SK-N-SH (cell line): ENCODE measurements at regions not wholly inside any gene's neighbourhood (a gene's known extent, or its start where the extent isn't known, plus 50 kb on each side); places are given as distances from the start of the nearest gene placed in this dataset.

Source experiments
- CTCF ChIA-PET: fragments of 300-600, 350-600 bp; formaldehyde crosslinking; extraction: SDS; loops from one replicate; lab custom pipeline; 2021; lab: Yijun Ruan, JAX
- POLR2A ChIA-PET: fragments of 350-600 bp; sonication (Branson Sonifier 250); formaldehyde crosslinking; extraction: SDS; loops from one replicate; lab custom pipeline; 2020; ENCODE audit warnings: antibody characterized with exemption, inconsistent platforms; lab: Yijun Ruan, JAX
- DNase-seq: peaks from one replicate; pipeline ENCODE4 v3.0.0; 2012
- H2AFZ ChIP-seq: fragments of 200-600 bp; sonication (generic); 2 replicates; pipeline ENCODE4 v1.8.1; 2016; ENCODE audit warnings: antibody characterized with exemption, mild to moderate bottlenecking, low read depth
- H3F3A ChIP-seq: fragments of 200-600 bp; sonication (generic); replicated peaks from 2 replicates; pipeline ENCODE3; 2016; ENCODE audit warnings: antibody characterized with exemption, mild to moderate bottlenecking; ENCODE audit not compliant: insufficient read depth
- H3K27ac ChIP-seq, 2 experiments: fragments of 200-500 bp in 1 of 2; fragments of 200-600 bp in 1 of 2; sonication (Bioruptor generic) in 1 of 2; sonication (generic), shearing (Covaris generic) in 1 of 2; 2 replicates each; pipeline versions ENCODE4 v1.5.1 to v1.6.1; 2014 to 2016; ENCODE audit warnings: low read depth in 2 of 2, inconsistent platforms in 1 of 2, low read length in 1 of 2, mild to moderate bottlenecking in 1 of 2, mixed read lengths in 1 of 2
- H3K27me3 ChIP-seq: fragments of 200-600 bp; sonication (generic), shearing (Covaris generic); 2 replicates; pipeline ENCODE4 v1.6.1; 2016; ENCODE audit warnings: mixed run types; ENCODE audit not compliant: insufficient read depth
- H3K36me3 ChIP-seq, 2 experiments: fragments of 200-500 bp in 1 of 2; fragments of 200-600 bp in 1 of 2; sonication (Bioruptor generic) in 1 of 2; sonication (generic) in 1 of 2; replicated peaks in 1 of 2; 2 replicates each; pipeline versions ENCODE3 to v1.5.1; 2014 to 2016; ENCODE audit warnings: low read length in 1 of 2, mild to moderate bottlenecking in 1 of 2; ENCODE audit not compliant: insufficient read depth in 2 of 2, control insufficient read depth in 1 of 2
- H3K4me1 ChIP-seq, 2 experiments: fragments of 200-500 bp in 1 of 2; fragments of 200-600 bp in 1 of 2; sonication (Bioruptor generic) in 1 of 2; sonication (generic), shearing (Covaris generic) in 1 of 2; 2 replicates each; pipeline versions ENCODE4 v1.5.1 to v1.6.1; 2014 to 2016; ENCODE audit warnings: low read depth in 1 of 2, low read length in 1 of 2, mixed run types in 1 of 2; ENCODE audit not compliant: insufficient read depth in 2 of 2, control insufficient read depth in 1 of 2
- H3K4me2 ChIP-seq: fragments of 200-600 bp; sonication (generic), shearing (Covaris generic); 2 replicates; pipeline ENCODE4 v1.6.1; 2017; ENCODE audit warnings: mixed run types
- H3K4me3 ChIP-seq, 2 experiments: fragments of 200-500 bp in 1 of 2; fragments of 200-600 bp in 1 of 2; sonication (Bioruptor generic) in 1 of 2; sonication (generic), shearing (Covaris generic) in 1 of 2; 2 replicates each; pipeline versions ENCODE4 v1.5.1 to v1.8.1; 2014 to 2016; ENCODE audit warnings: low read depth in 2 of 2, inconsistent platforms in 1 of 2, low read length in 1 of 2, mild to moderate bottlenecking in 1 of 2, mixed read lengths in 1 of 2, moderate library complexity in 1 of 2
- H3K79me2 ChIP-seq: fragments of 200-600 bp; sonication (generic); 2 replicates; pipeline ENCODE4 v1.8.1; 2017; ENCODE audit warnings: mild to moderate bottlenecking; ENCODE audit not compliant: insufficient read depth
- H3K9ac ChIP-seq: fragments of 200-600 bp; sonication (generic); 2 replicates; pipeline ENCODE4 v1.6.1; 2017; ENCODE audit warnings: mixed run types
- H3K9me2 ChIP-seq: fragments of 200-600 bp; sonication (generic); 2 replicates; pipeline ENCODE4 v1.6.1; 2017; ENCODE audit warnings: mixed run types
- H3K9me3 ChIP-seq: fragments of 200-600 bp; sonication (generic); 2 replicates; pipeline ENCODE4 v1.6.1; 2017; ENCODE audit warnings: mixed run types, mild to moderate bottlenecking, moderate library complexity
- H4K20me1 ChIP-seq: fragments of 200-600 bp; sonication (generic); 2 replicates; pipeline ENCODE4 v1.6.1; 2017; ENCODE audit warnings: mild to moderate bottlenecking, mixed run types; ENCODE audit not compliant: insufficient read depth
- CTCF ChIP-seq: fragments of 200-600 bp; sonication (generic); IDR thresholded peaks from 2 replicates; pipeline ENCODE4 v1.6.1; 2017; ENCODE audit warnings: antibody characterized with exemption, mild to moderate bottlenecking, moderate library complexity
- EZH2phosphoT487 ChIP-seq: fragments of 200-600 bp; sonication (generic); IDR thresholded peaks from 2 replicates; pipeline ENCODE4 v1.6.1; 2017; ENCODE audit warnings: low read depth, mixed run types, mild to moderate bottlenecking, antibody characterized with exemption, moderate library complexity, borderline replicate concordance
- FOXJ3 ChIP-seq: sonication (generic); formaldehyde crosslinking; IDR thresholded peaks from 2 replicates; pipeline ENCODE4 v1.5.1; 2020; ENCODE audit warnings: mild to moderate bottlenecking, missing genetic modification reagents
- GABPA ChIP-seq: IDR thresholded peaks from 2 replicates; pipeline ENCODE4 v1.4.0; 2012; ENCODE audit warnings: low read depth, mild to moderate bottlenecking
- GATA2 ChIP-seq: sonication (generic); formaldehyde crosslinking; IDR thresholded peaks from 2 replicates; pipeline ENCODE4 v1.5.0; 2020; ENCODE audit warnings: mild to moderate bottlenecking, missing genetic modification reagents
- NFIC ChIP-seq: IDR thresholded peaks from 2 replicates; pipeline ENCODE4 v1.4.0; 2012; ENCODE audit warnings: borderline replicate concordance
- NRF1 ChIP-seq: IDR thresholded peaks from 2 replicates; pipeline ENCODE4 v1.6.1; 2012; ENCODE audit warnings: low read depth, mild to moderate bottlenecking, low read length
- PBX3 ChIP-seq: IDR thresholded peaks from 2 replicates; pipeline ENCODE4; 2012
- POLR2AphosphoS5 ChIP-seq: IDR thresholded peaks from 2 replicates; pipeline ENCODE4 v1.6.1; 2012; ENCODE audit warnings: low read depth, low read length
- RAD21 ChIP-seq: IDR thresholded peaks from 2 replicates; pipeline ENCODE4 v1.6.1; 2012; ENCODE audit warnings: mild to moderate bottlenecking, low read length
- RCOR1 ChIP-seq: fragments of 150-350 bp; IDR thresholded peaks from 2 replicates; pipeline ENCODE4 v1.6.1; 2017; ENCODE audit warnings: antibody characterized with exemption, low read length
- REST ChIP-seq: IDR thresholded peaks from 2 replicates; pipeline ENCODE4 v1.6.1; 2012; ENCODE audit warnings: mild to moderate bottlenecking, low read depth, low read length, moderate library complexity
- RXRA ChIP-seq: IDR thresholded peaks from 2 replicates; pipeline ENCODE4 v1.4.0; 2012; ENCODE audit warnings: low read depth, mild to moderate bottlenecking, borderline replicate concordance
- SIN3A ChIP-seq: IDR thresholded peaks from 2 replicates; pipeline ENCODE4 v1.6.1; 2012; ENCODE audit warnings: low read depth, mild to moderate bottlenecking, low read length, moderate library complexity, borderline replicate concordance
- SMC3 ChIP-seq: IDR thresholded peaks from 2 replicates; pipeline ENCODE4 v1.6.1; 2012; ENCODE audit warnings: low read depth, low read length, improper control_type of control experiment
- USF1 ChIP-seq: IDR thresholded peaks from 2 replicates; pipeline ENCODE4 v1.4.0; 2012; ENCODE audit warnings: low read depth, borderline replicate concordance
- ZBTB33 ChIP-seq: IDR thresholded peaks from 2 replicates; pipeline ENCODE4 v1.4.0; 2012; ENCODE audit warnings: low read depth, borderline replicate concordance
- WGBS: methylation state at CpG from one replicate; pipeline ENCODE4 v1.1.6; 2017; ENCODE audit warnings: low lambda C conversion rate; 5-methylcytosine and 5-hydroxymethylcytosine counted together

- Histone ChIP-seq H3K27ac (no peak overlapping the region), H3K79me2 (no peaks in the 10 kb centered on the region), H3K4me1 (peaks cover 0 to 5% of the 10 kb centered on the region in 2 experiments; a peak in 1 of 4 replicates), H3K4me3 (no peak overlapping the region), H3K9ac (no peak overlapping the region), H3F3A (no peaks in the 10 kb centered on the region), H4K20me1 (no peaks in the 10 kb centered on the region), H2AFZ (no peak overlapping the region), H3K27me3 (no peaks in the 10 kb centered on the region), H3K4me2 (no peak overlapping the region), H3K36me3 (no peaks in the 10 kb centered on the region), H3K9me3 (no peaks in the 10 kb centered on the region), H3K9me2 (no peaks in the 10 kb centered on the region)
- no peak for DNase-seq
- TF ChIP-seq SIN3A (no peak), REST (no peak), RXRA (no peak), NFIC (no peak), USF1 (no peak)
- ChIA-PET POLR2A (no interaction called here), CTCF (no interaction called here)
- WGBS, result 56% methylated on average over 5 of the region's 5 CpGs
Observed at GRCh38 chr10:33680036-33680435, 345.6 kb upstream of the NRP1 start.

- Histone ChIP-seq H3K4me1 (no peaks in the 10 kb centered on the region), H3K4me3 (no peak overlapping the region), H3K9ac (no peak overlapping the region), H3K36me3 (no peaks in the 10 kb centered on the region), H2AFZ (no peak overlapping the region), H3K79me2 (no peaks in the 10 kb centered on the region), H3K4me2 (no peak overlapping the region), H3K27ac (no peak overlapping the region), H3K9me3 (no peaks in the 10 kb centered on the region), H4K20me1 (no peaks in the 10 kb centered on the region), H3K27me3 (no peaks in the 10 kb centered on the region), H3K9me2 (no peaks in the 10 kb centered on the region), H3F3A (no peaks in the 10 kb centered on the region)
- 76% methylated on average over 9 of the region's 9 CpGs for WGBS
- CTCF ChIA-PET, result no interaction called here
- no peak for TF ChIP-seq RAD21
- TF ChIP-seq POLR2AphosphoS5, result no peak
- no peak for TF ChIP-seq USF1
- no peak for TF ChIP-seq GATA2 (CRISPR knock-in tag)
- no peak for TF ChIP-seq RCOR1
- no peak for TF ChIP-seq NRF1
- TF ChIP-seq ZBTB33, result no peak
- no peak for TF ChIP-seq PBX3
- TF ChIP-seq EZH2phosphoT487, result no peak
- no peak for TF ChIP-seq SMC3
- TF ChIP-seq FOXJ3 (CRISPR knock-in tag), result no peak
- TF ChIP-seq GABPA, result no peak
- TF ChIP-seq RXRA, result no peak
- no peak for TF ChIP-seq CTCF
- DNase-seq, result no peak
- POLR2A ChIA-PET, result no interaction called here
Observed at GRCh38 chr10:33676606-33677339, 342.3 kb upstream of the NRP1 start.
